ES-I3 (cell line): ENCODE measurements at regions not wholly inside any gene's neighbourhood (a gene's known extent, or its start where the extent isn't known, plus 50 kb on each side); places are given as distances from the start of the nearest gene placed in this dataset.
"Not testable (repeated sequence)": the region's sequence is repeated elsewhere in the genome, so short reads cannot be mapped to it uniquely, and the experiment has no call there.

ENCODE experiments used
- H3K36me3 ChIP-seq: 2 replicates; pipeline ENCODE4 v1.6.1; 2013; ENCODE audit warnings: mild to moderate bottlenecking, low read length, control low read depth, moderate library complexity; ENCODE audit not compliant: insufficient read depth
- H3K4me1 ChIP-seq: 2 replicates; pipeline ENCODE4 v1.6.1; 2013; ENCODE audit warnings: mild to moderate bottlenecking, control low read depth, low read length; ENCODE audit not compliant: insufficient read depth
- H3K9ac ChIP-seq: 2 replicates; pipeline ENCODE4 v1.6.1; 2013; ENCODE audit warnings: low read depth, mild to moderate bottlenecking, low read length, moderate library complexity
- H3K9me3 ChIP-seq: 2 replicates; pipeline ENCODE4 v1.6.1; 2013; ENCODE audit warnings: mild to moderate bottlenecking, low read length, moderate library complexity; ENCODE audit not compliant: control insufficient read depth, insufficient read depth

DNA sequence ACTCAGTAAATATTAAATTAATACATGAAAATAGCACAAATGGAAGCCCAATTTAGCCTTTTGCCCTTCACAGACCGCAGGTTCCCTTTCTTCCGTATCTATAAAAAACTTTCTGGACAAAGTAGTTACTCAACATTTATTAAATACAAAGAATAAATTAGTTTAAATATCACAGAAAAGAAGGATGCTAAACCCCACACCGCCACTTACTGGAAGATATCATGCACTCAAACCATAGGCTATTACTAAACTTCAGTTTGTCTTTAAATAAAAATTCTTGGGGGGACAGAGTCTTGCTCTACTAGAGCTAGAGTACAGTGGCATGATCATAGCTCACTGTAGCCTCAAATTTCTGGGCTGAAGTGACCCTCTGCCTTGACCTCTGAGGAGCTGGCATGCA, 120.7 kb upstream of the FHL2 start:
- H3K36me3 ChIP-seq: no peaks in the 10 kb centered on the region
- no peak overlapping the region for H3K9ac ChIP-seq
- no peaks in the 10 kb centered on the region for H3K9me3 ChIP-seq
- H3K4me1 ChIP-seq: no peaks in the 10 kb centered on the region

DNA sequence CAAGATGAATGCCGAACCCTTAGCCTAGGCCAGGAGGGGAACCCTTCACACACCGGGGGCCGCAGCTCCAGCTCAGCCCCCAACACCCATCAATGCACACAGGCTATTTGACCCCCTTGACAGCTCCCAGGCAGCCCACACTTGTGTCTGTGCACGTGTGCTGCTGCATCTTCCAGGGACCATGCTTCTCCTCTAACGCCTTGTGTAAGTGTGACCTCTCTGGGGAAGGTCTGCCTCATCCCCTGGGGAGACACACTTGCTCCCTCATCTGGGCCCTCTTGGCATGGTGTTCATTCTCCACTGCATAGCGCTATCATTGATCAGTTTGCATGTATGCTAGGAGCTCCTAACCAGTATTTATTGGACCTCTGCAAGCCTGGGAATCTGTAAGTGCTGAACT, 120.0 kb upstream of the FHL2 start:
- Histone ChIP-seq H3K4me1 (no peaks in the 10 kb centered on the region), H3K9ac (no peak overlapping the region), H3K9me3 (no peaks in the 10 kb centered on the region), H3K36me3 (no peaks in the 10 kb centered on the region)

DNA sequence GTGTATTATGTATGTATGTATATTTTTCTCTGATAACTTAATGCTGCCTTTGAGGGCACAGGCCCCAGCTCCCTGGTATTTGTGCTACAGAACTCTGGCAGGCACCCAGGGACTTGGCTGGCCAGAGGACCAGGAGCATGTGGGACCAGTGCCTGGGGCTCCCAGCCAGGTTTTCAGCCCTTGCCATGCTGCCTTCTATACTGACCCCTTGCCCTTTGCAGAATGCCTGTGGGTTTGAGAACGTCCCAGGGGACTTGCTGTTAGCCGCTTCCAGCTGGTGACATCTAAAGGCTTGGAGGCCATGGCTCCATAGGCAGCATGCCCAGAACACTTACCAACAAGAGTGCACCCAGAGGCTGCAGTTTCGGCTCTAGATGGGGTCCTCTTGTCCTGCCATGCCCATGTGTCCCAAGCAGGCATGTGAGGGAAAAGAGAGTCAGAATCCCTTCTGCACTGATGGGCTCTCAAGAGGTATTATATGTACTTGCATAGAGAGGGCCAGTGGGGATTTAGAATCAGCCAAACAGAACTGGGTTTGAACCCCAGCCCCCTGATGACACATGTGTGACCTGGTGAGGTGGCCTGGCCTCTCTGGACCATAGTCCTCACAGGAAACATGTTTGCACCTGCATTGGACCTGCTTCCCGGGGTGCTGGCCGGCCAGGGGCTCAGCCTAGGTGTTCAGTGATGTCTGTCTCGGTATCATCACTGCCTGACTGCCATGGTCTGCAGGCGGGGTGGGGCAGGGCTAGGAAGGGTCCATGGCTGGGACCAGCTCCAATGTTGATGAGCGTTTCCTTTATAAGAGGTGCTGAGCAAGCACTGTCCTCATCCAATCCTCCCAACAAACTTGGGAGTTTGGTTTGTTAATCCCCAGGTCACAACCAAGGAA, 119.2 kb upstream of the FHL2 start:
- H3K9me3 ChIP-seq: no peaks in the 10 kb centered on the region
- no peaks in the 10 kb centered on the region for H3K36me3 ChIP-seq
- no peak overlapping the region for H3K9ac ChIP-seq
- no peaks in the 10 kb centered on the region for H3K4me1 ChIP-seq

GRCh38 chr2:105515581-105516415, 116.9 kb upstream of the FHL2 start:
- 0 out of 2 replicates have a peak, but pooled peaks cover 3% of the 10 kb centered on the region for H3K4me1 ChIP-seq
- no peaks in the 10 kb centered on the region for H3K9me3 ChIP-seq
- no peak overlapping the region for H3K9ac ChIP-seq
- H3K36me3 ChIP-seq: no peaks in the 10 kb centered on the region

DNA sequence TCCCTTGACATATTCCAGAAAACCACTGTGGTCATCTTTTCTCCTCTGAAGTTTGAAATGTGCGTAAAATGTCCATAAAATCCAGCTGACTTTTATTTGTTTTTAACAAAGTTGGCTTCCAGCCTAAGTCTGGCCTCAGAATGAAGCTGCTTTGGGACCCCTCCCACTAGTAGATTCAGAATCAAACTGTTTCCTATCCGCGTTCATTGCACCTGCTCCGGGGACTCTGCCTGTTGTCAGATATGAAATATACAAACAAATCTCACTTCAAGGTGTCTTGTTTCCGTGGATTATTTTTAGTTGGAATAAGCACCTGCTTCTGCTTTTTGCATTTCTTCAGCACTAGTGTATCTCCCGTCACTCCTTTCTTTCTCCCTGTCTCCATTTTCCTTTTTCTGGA, 115.7 kb upstream of the FHL2 start:
- H3K9ac ChIP-seq: no peak overlapping the region
- no peaks in the 10 kb centered on the region for H3K9me3 ChIP-seq
- H3K36me3 ChIP-seq: no peaks in the 10 kb centered on the region
- 0 out of 2 replicates have a peak, but pooled peaks cover 7% of the 10 kb centered on the region for H3K4me1 ChIP-seq

GRCh38 chr2:105510761-105511528, 112.1 kb upstream of the FHL2 start:
- Histone ChIP-seq H3K9me3 (no peaks in the 10 kb centered on the region), H3K36me3 (no peaks in the 10 kb centered on the region), H3K4me1 (0 out of 2 replicates have a peak, but pooled peaks cover 7% of the 10 kb centered on the region), H3K9ac (no peak overlapping the region)

GRCh38 chr2:105509269-105510086, 110.6 kb upstream of the FHL2 start:
- Histone ChIP-seq H3K9me3 (no peaks in the 10 kb centered on the region), H3K9ac (no peak overlapping the region), H3K4me1 (0 out of 2 replicates have a peak, but pooled peaks cover 7% of the 10 kb centered on the region), H3K36me3 (no peaks in the 10 kb centered on the region)

GRCh38 chr2:105506860-105507259, 108.0 kb upstream of the FHL2 start:
- H3K9me3 ChIP-seq, H3K9ac ChIP-seq, H3K36me3 ChIP-seq: not testable (repeated sequence)
- peaks cover 16% of the 10 kb centered on the region for H3K4me1 ChIP-seq

GRCh38 chr2:105504459-105504858, 105.6 kb upstream of the FHL2 start:
- peaks cover 9% of the 10 kb centered on the region for H3K4me1 ChIP-seq
- no peaks in the 10 kb centered on the region for H3K9me3 ChIP-seq
- no peak overlapping the region for H3K9ac ChIP-seq

GRCh38 chr2:105502625-105503334, 103.9 kb upstream of the FHL2 start:
- Histone ChIP-seq H3K9me3 (no peaks in the 10 kb centered on the region), H3K9ac (no peak overlapping the region), H3K36me3 (no peaks in the 10 kb centered on the region), H3K4me1 (peaks cover 9% of the 10 kb centered on the region)

More at GRCh38 chr2:105504459-105504858, 105.6 kb upstream of the FHL2 start:
- H3K36me3 ChIP-seq: no peaks in the 10 kb centered on the region

GRCh38 chr2:105498281-105498846, 99.5 kb upstream of the FHL2 start:
- peaks cover 5% of the 10 kb centered on the region for H3K4me1 ChIP-seq
- no peak overlapping the region for H3K9ac ChIP-seq
- H3K9me3 ChIP-seq: no peaks in the 10 kb centered on the region
- H3K36me3 ChIP-seq: no peaks in the 10 kb centered on the region

DNA sequence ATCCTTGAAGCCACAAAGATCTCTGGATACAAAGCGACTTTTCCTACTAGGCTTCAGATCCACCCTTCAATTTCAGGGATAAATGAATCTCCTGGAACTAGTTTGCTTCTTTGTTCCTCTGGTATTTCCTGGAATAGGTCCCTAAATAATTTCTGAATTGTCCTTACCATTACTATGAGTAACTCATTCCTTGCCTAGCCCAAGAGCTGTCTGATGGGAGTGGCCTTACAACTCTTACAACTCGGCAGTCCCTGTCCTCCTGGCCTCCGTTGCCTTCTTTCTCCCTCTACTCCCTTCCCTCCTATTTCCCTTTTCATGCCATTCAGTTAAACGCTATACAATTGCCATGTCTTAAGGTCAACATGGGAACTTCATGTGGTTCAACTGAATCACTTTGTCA, 98.2 kb upstream of the FHL2 start:
- H3K9me3 ChIP-seq: no peaks in the 10 kb centered on the region; the same call in 1 of the 2 replicates
- H3K4me1 ChIP-seq: no peaks in the 10 kb centered on the region
- no peak overlapping the region for H3K9ac ChIP-seq
- H3K36me3 ChIP-seq: no peaks in the 10 kb centered on the region

- H3K36me3 ChIP-seq: no peaks in the 10 kb centered on the region
- no peaks in the 10 kb centered on the region; the same call in 1 of the 2 replicates for H3K9me3 ChIP-seq
- H3K4me1 ChIP-seq: no peaks in the 10 kb centered on the region
- no peak overlapping the region for H3K9ac ChIP-seq
Observed at GRCh38 chr2:105496271-105496670, 97.4 kb upstream of the FHL2 start.
